Kidney epithelial cell (primary cell): ENCODE measurements at regions not wholly inside any gene's neighbourhood (a gene's known extent, or its start where the extent isn't known, plus 50 kb on each side); places are given as distances from the start of the nearest gene placed in this dataset.

Experiments used
- DNase-seq: peaks from one replicate; pipeline ENCODE4 v3.0.0-alpha.2; 2010; ENCODE audit warnings: low read depth
- H3K27me3 ChIP-seq: 2 replicates; pipeline ENCODE4 v1.6.0; 2011; ENCODE audit warnings: low read length; ENCODE audit not compliant: control insufficient read depth, insufficient read depth
- H3K36me3 ChIP-seq: 2 replicates; pipeline ENCODE4 v1.5.1; 2011; ENCODE audit warnings: low read length; ENCODE audit not compliant: control insufficient read depth, insufficient read depth
- H3K4me3 ChIP-seq: 2 replicates; pipeline ENCODE4 v1.5.1; 2011; ENCODE audit warnings: low read depth, mild to moderate bottlenecking, control low read depth, low read length
- CTCF ChIP-seq: IDR thresholded peaks from 2 replicates; pipeline ENCODE4 v1.5.1; 2011; ENCODE audit warnings: mild to moderate bottlenecking, moderate library complexity, low read length, control low read depth, inconsistent platforms; ENCODE audit not compliant: insufficient read depth, poor library complexity, severe bottlenecking

GRCh38 chr13:50078231-50078894 is 63.1 kb downstream of the KCNRG start:
- no peak overlapping the region for H3K4me3 ChIP-seq
- no peaks in the 10 kb centered on the region for H3K27me3 ChIP-seq
- no peak for DNase-seq
- H3K36me3 ChIP-seq, result no peaks in the 10 kb centered on the region
- no peak for TF ChIP-seq CTCF

- Histone ChIP-seq H3K27me3 (no peaks in the 10 kb centered on the region), H3K4me3 (peak overlapping the region; percentile 94), H3K36me3 (no peaks in the 10 kb centered on the region)
- no peak for TF ChIP-seq CTCF
- DNase-seq, result no peak
Measured at GRCh38 chr13:50078895-50079654, 63.8 kb downstream of the KCNRG start.

- DNase-seq, result no peak
- Histone ChIP-seq H3K27me3 (no peaks in the 10 kb centered on the region), H3K4me3 (peak overlapping the region; percentile 94), H3K36me3 (no peaks in the 10 kb centered on the region)
- TF ChIP-seq CTCF, result no peak
Measured at GRCh38 chr13:50079655-50080202, 64.5 kb downstream of the KCNRG start.

- H3K4me3 ChIP-seq, result peak overlapping the region; percentile 94
- no peak for DNase-seq
- H3K27me3 ChIP-seq, result no peaks in the 10 kb centered on the region
- TF ChIP-seq CTCF, result no peak
- H3K36me3 ChIP-seq, result no peaks in the 10 kb centered on the region
Measured at GRCh38 chr13:50080203-50080910, 65.1 kb downstream of the KCNRG start.

- no peak for DNase-seq
- no peaks in the 10 kb centered on the region for H3K36me3 ChIP-seq
- peak overlapping the region; percentile 94 for H3K4me3 ChIP-seq
- TF ChIP-seq CTCF, result no peak
- H3K27me3 ChIP-seq, result no peaks in the 10 kb centered on the region
Measured at GRCh38 chr13:50080911-50081678, 65.9 kb downstream of the KCNRG start.
